ENCODE measurements at regions not wholly inside any gene's neighbourhood (a gene's known extent, or its start where the extent isn't known, plus 50 kb on each side); places are given as distances from the start of the nearest gene placed in this dataset.

GRCh38 chr2:8263901-8264300, 418.0 kb upstream of the ID2 start:
- DNase-seq, result no peak
- Histone ChIP-seq H3K4me1 (ENCODE audit: insufficient read depth, low read length) (0 out of 2 replicates have a peak, but pooled peaks cover 5% of the 10 kb centered on the region), H2AFZ (ENCODE audit: low read length) (no peak overlapping the region), H3K9ac (ENCODE audit: extremely low read depth, insufficient read length, low read length) (no peak overlapping the region), H2BK120ac (ENCODE audit: low read depth, low read length, poor library complexity, severe bottlenecking) (no peak overlapping the region), H3K23ac (ENCODE audit: insufficient read length, low read depth, low read length) (no peak overlapping the region), H3K9me3 (ENCODE audit: control insufficient read depth, low read depth, low read length) (no peaks in the 10 kb centered on the region), H4K91ac (ENCODE audit: insufficient read length, low read depth, low read length) (no peak overlapping the region), H4K8ac (replicated peaks; ENCODE audit: insufficient read length, low read depth, low read length) (no peak overlapping the region), H3K27ac (ENCODE audit: insufficient read length, low read depth, low read length) (no peak overlapping the region), H3K14ac (ENCODE audit: insufficient read depth, low read length) (no peak overlapping the region), H3K79me2 (ENCODE audit: insufficient read depth, low read length) (no peaks in the 10 kb centered on the region), H3K27me3 (ENCODE audit: insufficient read depth, low read length) (no peaks in the 10 kb centered on the region), H4K20me1 (ENCODE audit: control insufficient read depth, insufficient read depth, insufficient read length) (no peaks in the 10 kb centered on the region), H2BK12ac (ENCODE audit: insufficient read length, low read depth, low read length) (no peak overlapping the region), H2BK5ac (ENCODE audit: insufficient read length, low read length) (no peak overlapping the region), H2BK15ac (ENCODE audit: low read depth, low read length) (no peak overlapping the region), H4K5ac (ENCODE audit: insufficient read length, low read depth, low read length) (no peak overlapping the region), H2BK20ac (ENCODE audit: low read depth, low read length, poor library complexity, severe bottlenecking) (no peak overlapping the region), H3K4me2 (ENCODE audit: insufficient read depth, insufficient read length, low read length) (no peak overlapping the region), H3K18ac (ENCODE audit: insufficient read length, low read depth, low read length) (no peak overlapping the region), H3K79me1 (ENCODE audit: insufficient read depth, low read depth, low read length, poor library complexity, severe bottlenecking) (no peaks in the 10 kb centered on the region), H3T11ph (ENCODE audit: low read length) (no peak overlapping the region), H2AK5ac (ENCODE audit: insufficient read length, low read length) (no peak overlapping the region), H3K23me2 (ENCODE audit: insufficient read length, low read depth, low read length, poor library complexity, severe bottlenecking) (no peaks in the 10 kb centered on the region), H3K56ac (ENCODE audit: insufficient read length, low read depth, low read length) (no peak overlapping the region), H3K4ac (ENCODE audit: low read depth, low read length) (no peak overlapping the region)
- no peaks in the 10 kb centered on the region; the same call in 1 of the 2 replicates for H3K27me3 Mint-ChIP-seq (ENCODE audit: low read depth)
- TF ChIP-seq, protein P1, sequence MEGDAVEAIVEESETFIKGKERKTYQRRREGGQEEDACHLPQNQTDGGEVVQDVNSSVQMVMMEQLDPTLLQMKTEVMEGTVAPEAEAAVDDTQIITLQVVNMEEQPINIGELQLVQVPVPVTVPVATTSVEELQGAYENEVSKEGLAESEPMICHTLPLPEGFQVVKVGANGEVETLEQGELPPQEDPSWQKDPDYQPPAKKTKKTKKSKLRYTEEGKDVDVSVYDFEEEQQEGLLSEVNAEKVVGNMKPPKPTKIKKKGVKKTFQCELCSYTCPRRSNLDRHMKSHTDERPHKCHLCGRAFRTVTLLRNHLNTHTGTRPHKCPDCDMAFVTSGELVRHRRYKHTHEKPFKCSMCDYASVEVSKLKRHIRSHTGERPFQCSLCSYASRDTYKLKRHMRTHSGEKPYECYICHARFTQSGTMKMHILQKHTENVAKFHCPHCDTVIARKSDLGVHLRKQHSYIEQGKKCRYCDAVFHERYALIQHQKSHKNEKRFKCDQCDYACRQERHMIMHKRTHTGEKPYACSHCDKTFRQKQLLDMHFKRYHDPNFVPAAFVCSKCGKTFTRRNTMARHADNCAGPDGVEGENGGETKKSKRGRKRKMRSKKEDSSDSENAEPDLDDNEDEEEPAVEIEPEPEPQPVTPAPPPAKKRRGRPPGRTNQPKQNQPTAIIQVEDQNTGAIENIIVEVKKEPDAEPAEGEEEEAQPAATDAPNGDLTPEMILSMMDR (conservative IDR thresholded peaks at IDR 0.05), result no peak
- no CpG with 5 or more reads among the region's 4 CpGs for WGBS (ENCODE audit: extremely low coverage, insufficient read length, low lambda C conversion rate)
- no peak overlapping the region for H3K4me3 Mint-ChIP-seq
- H3K9me3 Mint-ChIP-seq, result no peaks in the 10 kb centered on the region
- peak overlapping the region in 2 of 3 experiments; percentile 14 to 53; a peak in 1 of 7 replicates for H3K27ac Mint-ChIP-seq
- H3K4me1 Mint-ChIP-seq, result peaks cover 23 to 58% of the 10 kb centered on the region in 2 experiments
- no peaks in the 10 kb centered on the region; a peak in 1 of 7 replicates for H3K36me3 Mint-ChIP-seq (ENCODE audit: insufficient read depth in 1 of 3, low read depth in 3 of 3)

Data from H9 (cell line).